ENCODE measurements at regions not wholly inside any gene's neighbourhood (a gene's known extent, or its start where the extent isn't known, plus 50 kb on each side); places are given as distances from the start of the nearest gene placed in this dataset.
"Not testable (repeated sequence)": the region's sequence is repeated elsewhere in the genome, so short reads cannot be mapped to it uniquely, and the experiment has no call there.

DNA sequence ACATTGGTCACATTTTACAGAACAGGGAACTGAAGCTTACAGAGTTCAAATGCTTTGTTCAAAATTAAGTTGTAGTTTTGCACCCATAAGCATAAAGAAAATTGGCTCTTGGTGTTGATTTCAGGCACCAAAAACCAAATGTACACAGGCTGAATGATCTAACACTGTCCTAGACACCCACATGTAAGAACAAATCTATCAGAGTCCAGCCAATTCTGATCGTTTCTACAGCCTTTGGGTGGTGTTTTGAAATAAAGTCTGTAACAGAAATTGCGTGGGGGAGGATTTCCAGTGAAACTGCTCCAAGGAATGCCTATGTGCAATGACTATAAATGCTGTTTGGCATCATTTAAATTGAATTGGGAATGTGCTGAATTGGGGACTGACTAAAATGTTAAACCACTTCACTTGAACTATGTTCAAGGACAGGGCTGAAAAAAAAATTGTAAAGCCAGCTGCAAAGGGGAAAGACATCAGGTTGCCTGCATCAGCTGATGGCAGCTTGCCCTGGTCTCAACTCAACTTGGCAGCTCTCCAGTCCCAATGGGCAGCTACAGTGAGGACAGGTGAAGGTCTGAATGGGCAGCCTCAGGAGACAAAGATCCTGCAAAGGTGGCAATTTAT is 92.2 kb upstream of the TRPC7 start:
- Histone ChIP-seq H3K4me1 (no peaks in the 10 kb centered on the region), H3K4me3 (no peak overlapping the region), H3K36me3 (no peaks in the 10 kb centered on the region), H3K27ac (no peak overlapping the region), H3K27me3 (no peaks in the 10 kb centered on the region), H3K9me3 (no peaks in the 10 kb centered on the region)
- WGBS, 2 donors: 38 to 48% methylated on average over 2 of the region's 2 CpGs
- no peak for DNase-seq (ENCODE audit: low spot score in 2 of 2)
- no peak for TF ChIP-seq POLR2A (IDR thresholded peaks at IDR 0.05)
- TF ChIP-seq EP300 (IDR thresholded peaks at IDR 0.05): no peak
- TF ChIP-seq, protein P1, sequence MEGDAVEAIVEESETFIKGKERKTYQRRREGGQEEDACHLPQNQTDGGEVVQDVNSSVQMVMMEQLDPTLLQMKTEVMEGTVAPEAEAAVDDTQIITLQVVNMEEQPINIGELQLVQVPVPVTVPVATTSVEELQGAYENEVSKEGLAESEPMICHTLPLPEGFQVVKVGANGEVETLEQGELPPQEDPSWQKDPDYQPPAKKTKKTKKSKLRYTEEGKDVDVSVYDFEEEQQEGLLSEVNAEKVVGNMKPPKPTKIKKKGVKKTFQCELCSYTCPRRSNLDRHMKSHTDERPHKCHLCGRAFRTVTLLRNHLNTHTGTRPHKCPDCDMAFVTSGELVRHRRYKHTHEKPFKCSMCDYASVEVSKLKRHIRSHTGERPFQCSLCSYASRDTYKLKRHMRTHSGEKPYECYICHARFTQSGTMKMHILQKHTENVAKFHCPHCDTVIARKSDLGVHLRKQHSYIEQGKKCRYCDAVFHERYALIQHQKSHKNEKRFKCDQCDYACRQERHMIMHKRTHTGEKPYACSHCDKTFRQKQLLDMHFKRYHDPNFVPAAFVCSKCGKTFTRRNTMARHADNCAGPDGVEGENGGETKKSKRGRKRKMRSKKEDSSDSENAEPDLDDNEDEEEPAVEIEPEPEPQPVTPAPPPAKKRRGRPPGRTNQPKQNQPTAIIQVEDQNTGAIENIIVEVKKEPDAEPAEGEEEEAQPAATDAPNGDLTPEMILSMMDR (IDR thresholded peaks at IDR 0.05): no peak

DNA sequence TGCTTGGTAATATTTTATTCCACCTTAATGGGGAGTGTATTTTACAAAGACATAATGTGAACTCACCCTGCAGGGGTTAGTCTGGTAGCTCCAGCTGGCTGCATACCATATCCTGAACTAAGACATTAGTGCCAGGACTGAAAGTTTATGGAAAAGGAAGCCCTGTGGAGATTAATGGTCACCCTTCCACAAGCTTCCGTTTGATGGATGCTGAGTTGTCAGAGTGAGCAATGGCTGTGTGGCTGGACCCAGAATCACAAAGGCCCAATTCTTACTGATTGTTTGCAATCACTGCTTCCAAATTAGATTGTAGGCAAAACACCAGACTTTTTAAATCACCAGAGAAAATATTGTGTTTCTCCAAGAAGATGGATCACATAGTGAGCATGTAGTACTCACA is 90.1 kb upstream of the TRPC7 start:
- no peak overlapping the region for H3K4me3 ChIP-seq
- no peaks in the 10 kb centered on the region for H3K27me3 ChIP-seq
- TF ChIP-seq POLR2A (IDR thresholded peaks at IDR 0.05): no peak
- 33 to 38% methylated on average over 1 of the region's 1 CpG for WGBS, 2 donors
- H3K27ac ChIP-seq: no peak overlapping the region
- no peaks in the 10 kb centered on the region for H3K4me1 ChIP-seq
- no peak for DNase-seq (ENCODE audit: low spot score in 2 of 2)
- H3K36me3 ChIP-seq: no peaks in the 10 kb centered on the region
- H3K9me3 ChIP-seq: no peaks in the 10 kb centered on the region

DNA sequence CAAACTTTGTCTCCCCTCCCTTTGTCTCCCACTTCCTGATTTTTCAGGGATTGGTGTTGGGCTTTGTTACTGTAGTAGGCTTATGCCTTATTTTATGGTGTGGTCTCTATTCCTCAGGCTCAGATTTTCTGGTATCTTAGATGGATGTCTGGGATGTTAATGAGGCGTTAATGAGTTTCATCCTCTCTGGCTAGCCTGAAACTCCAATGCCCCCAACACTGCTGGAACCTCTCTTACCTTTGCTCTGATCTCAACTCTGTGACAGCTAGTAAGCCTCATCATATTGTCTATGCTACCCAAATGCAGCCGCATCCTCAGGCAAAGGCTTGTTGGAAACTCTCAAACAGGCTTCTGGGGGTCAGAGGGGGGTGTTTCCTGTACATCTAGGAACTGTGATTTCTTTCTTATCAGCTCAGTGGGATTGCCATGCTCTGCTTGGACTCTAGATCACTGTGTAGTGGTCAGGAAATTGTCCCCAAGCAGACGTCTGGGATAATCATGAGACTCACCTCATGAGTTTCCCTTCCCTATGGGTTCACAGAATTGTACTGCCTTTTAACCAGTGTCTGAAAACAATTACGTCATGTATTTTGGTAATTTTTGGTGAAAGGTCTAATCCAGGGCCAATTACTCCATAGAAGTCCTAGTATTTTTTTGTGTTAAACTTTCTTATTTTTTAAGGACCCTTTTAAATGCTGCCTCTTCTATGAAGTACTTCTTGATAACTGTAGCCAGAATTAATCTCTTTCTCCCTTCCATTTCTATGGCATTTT is 88.8 kb upstream of the TRPC7 start:
- H3K4me3 ChIP-seq: no peak overlapping the region
- WGBS, 2 donors: 66 to 73% methylated on average over 4 of the region's 4 CpGs
- no peaks in the 10 kb centered on the region for H3K4me1 ChIP-seq
- no peak overlapping the region for H3K27ac ChIP-seq
- H3K9me3 ChIP-seq: no peaks in the 10 kb centered on the region
- no peaks in the 10 kb centered on the region for H3K27me3 ChIP-seq
- TF ChIP-seq, protein P1 (IDR thresholded peaks at IDR 0.05): no peak
- TF ChIP-seq POLR2A (IDR thresholded peaks at IDR 0.05) (no peak), EP300 (IDR thresholded peaks at IDR 0.05) (no peak)
- no peaks in the 10 kb centered on the region for H3K36me3 ChIP-seq
- DNase-seq (ENCODE audit: low spot score in 2 of 2): no peak

DNA sequence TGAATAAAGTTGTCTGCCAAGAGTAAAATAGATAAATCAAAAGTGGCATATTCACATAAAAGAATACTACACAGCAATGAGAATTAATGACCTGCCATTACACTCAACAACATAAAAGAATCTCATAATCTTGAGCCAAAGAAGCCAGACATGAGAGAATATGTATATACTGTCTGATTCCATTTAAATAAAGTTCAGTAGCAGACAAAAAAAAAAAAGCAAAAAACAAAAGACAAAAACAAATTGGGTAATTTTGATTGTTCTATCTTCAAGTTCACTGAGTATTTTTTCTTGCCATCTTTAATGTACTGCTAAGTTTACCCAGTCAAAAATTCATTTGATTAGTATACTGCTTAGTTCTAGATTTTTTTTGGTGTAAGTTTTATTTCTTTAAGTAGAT is 87.9 kb upstream of the TRPC7 start:
- H3K9me3 ChIP-seq: no peaks in the 10 kb centered on the region
- H3K27ac ChIP-seq: no peak overlapping the region
- no peaks in the 10 kb centered on the region for H3K27me3 ChIP-seq
- no peak for TF ChIP-seq POLR2A (IDR thresholded peaks at IDR 0.05)
- TF ChIP-seq, protein P1 (IDR thresholded peaks at IDR 0.05): no peak
- no peak for TF ChIP-seq EP300 (IDR thresholded peaks at IDR 0.05)
- H3K4me1 ChIP-seq: no peaks in the 10 kb centered on the region
- DNase-seq (ENCODE audit: low spot score in 2 of 2): no peak
- H3K36me3 ChIP-seq: no peaks in the 10 kb centered on the region
- no peak overlapping the region for H3K4me3 ChIP-seq

DNA sequence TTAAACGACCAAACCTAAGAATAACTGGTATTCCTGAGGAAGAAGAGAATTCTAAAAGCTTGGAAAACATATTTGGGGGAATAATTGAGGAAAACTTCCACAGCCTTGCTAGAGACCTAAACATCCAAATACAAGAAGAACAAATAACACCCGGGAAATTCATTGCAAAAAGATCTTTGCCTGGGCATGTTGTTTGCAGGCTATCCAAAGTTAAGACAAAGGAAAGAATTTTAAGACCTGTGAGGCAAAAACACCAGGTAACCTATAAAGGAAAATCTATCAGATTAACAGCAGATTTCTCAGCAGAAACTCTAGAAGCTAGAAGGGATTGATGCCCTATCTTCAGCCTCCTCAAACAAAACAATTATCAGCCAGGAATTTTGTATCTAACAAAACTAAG is 82.2 kb upstream of the TRPC7 start:
- H3K4me1 ChIP-seq; H3K27me3 ChIP-seq; H3K27ac ChIP-seq; H3K36me3 ChIP-seq; DNase-seq (ENCODE audit: low spot score in 2 of 2); H3K4me3 ChIP-seq: not testable (repeated sequence)
- peaks cover 0 to 11% (median 0%) of the 10 kb centered on the region in 4 donors for H3K9me3 ChIP-seq
- WGBS, 2 donors: 76 to 82% methylated on average over 2 of the region's 2 CpGs

DNA sequence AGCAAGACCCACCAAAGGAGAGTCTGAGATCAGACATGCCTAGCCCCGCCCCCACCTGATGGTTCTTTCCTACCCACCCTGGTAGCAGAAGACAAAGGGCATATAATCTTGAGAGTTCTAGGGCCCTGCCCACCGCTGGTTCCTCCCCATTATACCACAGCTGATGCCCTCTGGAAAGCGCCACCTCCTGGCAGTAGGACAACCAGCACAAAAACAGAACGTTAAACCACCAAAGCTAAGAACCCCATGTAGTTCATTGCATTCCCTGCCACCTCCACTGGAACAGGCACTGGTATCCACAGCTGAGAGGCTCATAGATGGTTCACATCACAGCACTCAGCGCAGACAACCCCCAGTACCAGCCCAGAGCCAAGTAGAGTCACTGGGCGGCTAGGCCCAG is 81.2 kb upstream of the TRPC7 start:
- Histone ChIP-seq H3K4me3 (no peak overlapping the region), H3K36me3 (no peaks in the 10 kb centered on the region), H3K4me1 (no peaks in the 10 kb centered on the region), H3K27me3 (no peaks in the 10 kb centered on the region), H3K27ac (no peak overlapping the region), H3K9me3 (peaks cover 0 to 11% (median 0%) of the 10 kb centered on the region in 4 donors)
- 81 to 91% methylated on average over 5 to 6 of the region's 6 CpGs for WGBS, 2 donors
- TF ChIP-seq, protein P1 (IDR thresholded peaks at IDR 0.05): no peak
- TF ChIP-seq EP300 (IDR thresholded peaks at IDR 0.05): no peak
- no peak for TF ChIP-seq POLR2A (IDR thresholded peaks at IDR 0.05)
- DNase-seq (ENCODE audit: low spot score in 2 of 2): no peak

DNA sequence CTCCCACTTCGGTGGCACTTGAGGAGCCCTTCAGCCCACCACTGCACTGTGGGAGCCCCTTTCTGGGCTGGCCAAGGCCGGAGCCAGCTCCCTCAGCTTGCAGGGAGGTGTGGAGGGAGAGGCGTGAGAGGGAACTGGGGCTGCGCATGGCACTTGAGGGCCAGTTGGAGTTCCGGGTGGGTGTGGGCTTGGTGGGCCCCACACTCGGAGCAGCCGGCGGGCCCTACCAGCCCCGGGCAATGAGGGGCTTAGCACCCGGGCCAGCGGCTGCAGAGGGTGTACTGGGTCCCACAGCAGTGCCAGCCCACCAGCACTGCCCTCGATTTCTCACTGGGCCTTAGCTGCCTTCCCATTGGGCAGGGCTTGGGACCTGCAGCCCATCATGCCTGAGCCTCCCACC is 78.8 kb upstream of the TRPC7 start:
- H3K4me1 ChIP-seq; H3K27ac ChIP-seq; H3K36me3 ChIP-seq; H3K4me3 ChIP-seq; DNase-seq (ENCODE audit: low spot score in 2 of 2); H3K27me3 ChIP-seq: not testable (repeated sequence)
- 88 to 93% methylated on average over 4 to 9 of the region's 12 CpGs for WGBS, 2 donors
- H3K9me3 ChIP-seq: peaks cover 0 to 15% (median 0%) of the 10 kb centered on the region in 4 donors

Measured in tibial nerve (tissue), 4 donors.